ENCODE measurements at regions not wholly inside any gene's neighbourhood (a gene's known extent, or its start where the extent isn't known, plus 50 kb on each side); places are given as distances from the start of the nearest gene placed in this dataset.

DNA sequence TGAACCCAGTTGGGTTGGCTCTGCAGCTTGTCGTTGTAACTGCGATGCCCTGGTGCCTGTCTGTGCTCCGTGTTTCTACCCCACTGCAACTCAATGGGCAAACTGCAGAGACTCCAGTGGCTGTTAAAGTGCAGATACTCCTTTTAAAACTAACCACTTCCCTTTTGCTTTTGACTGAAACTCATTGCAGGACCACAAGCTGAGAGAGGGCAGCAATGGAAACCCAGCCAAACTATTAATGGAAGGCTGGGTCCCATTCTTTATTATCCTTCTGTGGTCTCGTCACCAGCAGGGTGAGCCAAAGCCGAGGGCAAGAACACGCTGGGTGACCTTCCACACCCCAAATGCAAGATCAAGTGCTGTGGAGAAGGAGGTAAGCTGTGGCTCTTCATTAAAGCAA is 910.4 kb downstream of the VRK1 start:
- DNase-seq (no peak), ATAC-seq (ENCODE audit: low read depth) (no peak)
- Histone ChIP-seq H4K8ac (ENCODE audit: low read depth in 2 of 2, low read length in 2 of 2) (no peak overlapping the region), H3K4me2 (ENCODE audit: low read depth, low read length) (no peak overlapping the region), H4K20me1 (ENCODE audit: insufficient read depth, low read length) (no peaks in the 10 kb centered on the region), H2BK5ac (ENCODE audit: low read depth, low read length, poor library complexity, severe bottlenecking) (no peak overlapping the region), H3K4ac (ENCODE audit: low read depth, low read length) (no peak overlapping the region), H2BK20ac (ENCODE audit: low read depth, low read length) (no peak overlapping the region), H3K18ac (ENCODE audit: low read depth, low read length) (no peak overlapping the region), H3K9ac (ENCODE audit: low read depth, low read length) (no peak overlapping the region), H3K4me3 (ENCODE audit: insufficient read depth, low read depth, low read length) (no peak overlapping the region), H3K27ac (ENCODE audit: insufficient read depth, low read length) (no peak overlapping the region), H3K9me1 (ENCODE audit: insufficient read depth, low read length) (no peaks in the 10 kb centered on the region), H3K56ac (ENCODE audit: extremely low read depth, insufficient read depth, low read length) (no peak overlapping the region), H2AK9ac (replicated peaks; ENCODE audit: low read depth, low read length, poor library complexity) (no peak overlapping the region), H2AK5ac (ENCODE audit: low read depth, low read length) (no peak overlapping the region), H4K5ac (ENCODE audit: low read depth, low read length) (no peak overlapping the region), H3K9me3 (ENCODE audit: control insufficient read depth, insufficient read depth, low read length) (peaks cover 27% of the 10 kb centered on the region), H3K23ac (ENCODE audit: low read depth, low read length) (no peak overlapping the region), H3K79me1 (ENCODE audit: low read depth in 1 of 2, low read length in 2 of 2) (no peaks in the 10 kb centered on the region), H3K4me1 (ENCODE audit: control insufficient read depth, insufficient read depth, low read length) (no peaks in the 10 kb centered on the region), H3K14ac (replicated peaks; ENCODE audit: low read depth, low read length) (no peak overlapping the region), H2BK120ac (ENCODE audit: low read depth, low read length) (no peak overlapping the region), H3K27me3 (ENCODE audit: control insufficient read depth, insufficient read depth, low read length) (no peaks in the 10 kb centered on the region), H4K91ac (ENCODE audit: insufficient read depth, low read depth, low read length) (no peak overlapping the region), H2BK15ac (ENCODE audit: low read depth, low read length) (no peak overlapping the region), H2AFZ (replicated peaks; ENCODE audit: low read length, poor library complexity) (no peak overlapping the region), H3K36me3 (ENCODE audit: control insufficient read depth, insufficient read depth, low read length) (no peaks in the 10 kb centered on the region)
- ChIA-PET CTCF (no interaction called here), POLR2A (ENCODE audit: unreplicated experiment) (no interaction called here)
- intact Hi-C loops (cut with micrococcal nuclease) (no loop called here), dilution Hi-C loops (cut with HindIII; ENCODE audit: low sequenced_read_pairs, unreplicated experiment) (no loop called here), in situ Hi-C loops (cut with MboI; ENCODE audit: low sequenced_read_pairs) (no loop called here)
- no peak for TF ChIP-seq RFX5 (IDR thresholded peaks at IDR 0.05; ENCODE audit: low read depth, low read length)
- no peak for TF ChIP-seq POLR2A (IDR thresholded peaks at IDR 0.05; ENCODE audit: low read depth, low read length)
- TF ChIP-seq, protein P1, sequence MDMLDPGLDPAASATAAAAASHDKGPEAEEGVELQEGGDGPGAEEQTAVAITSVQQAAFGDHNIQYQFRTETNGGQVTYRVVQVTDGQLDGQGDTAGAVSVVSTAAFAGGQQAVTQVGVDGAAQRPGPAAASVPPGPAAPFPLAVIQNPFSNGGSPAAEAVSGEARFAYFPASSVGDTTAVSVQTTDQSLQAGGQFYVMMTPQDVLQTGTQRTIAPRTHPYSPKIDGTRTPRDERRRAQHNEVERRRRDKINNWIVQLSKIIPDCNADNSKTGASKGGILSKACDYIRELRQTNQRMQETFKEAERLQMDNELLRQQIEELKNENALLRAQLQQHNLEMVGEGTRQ (IDR thresholded peaks at IDR 0.05; ENCODE audit: low read depth, low read length): no peak
- no peak for TF ChIP-seq MXI1 (IDR thresholded peaks at IDR 0.05; ENCODE audit: borderline replicate concordance, low read depth, low read length)
- TF ChIP-seq, protein P2, sequence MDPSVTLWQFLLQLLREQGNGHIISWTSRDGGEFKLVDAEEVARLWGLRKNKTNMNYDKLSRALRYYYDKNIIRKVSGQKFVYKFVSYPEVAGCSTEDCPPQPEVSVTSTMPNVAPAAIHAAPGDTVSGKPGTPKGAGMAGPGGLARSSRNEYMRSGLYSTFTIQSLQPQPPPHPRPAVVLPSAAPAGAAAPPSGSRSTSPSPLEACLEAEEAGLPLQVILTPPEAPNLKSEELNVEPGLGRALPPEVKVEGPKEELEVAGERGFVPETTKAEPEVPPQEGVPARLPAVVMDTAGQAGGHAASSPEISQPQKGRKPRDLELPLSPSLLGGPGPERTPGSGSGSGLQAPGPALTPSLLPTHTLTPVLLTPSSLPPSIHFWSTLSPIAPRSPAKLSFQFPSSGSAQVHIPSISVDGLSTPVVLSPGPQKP (IDR thresholded peaks at IDR 0.05; ENCODE audit: borderline replicate concordance, low read depth, low read length): no peak
- TF ChIP-seq NFE2L2 (IDR thresholded peaks at IDR 0.05; ENCODE audit: low read depth, low read length): no peak
- TF ChIP-seq RCOR1 (IDR thresholded peaks at IDR 0.05; ENCODE audit: insufficient replicate concordance, low read length): no peak
- TF ChIP-seq SMC3 (IDR thresholded peaks at IDR 0.05; ENCODE audit: low read depth, low read length): no peak
- no TSS peak for BruUV-seq (replicated peaks)
- WGBS, 2 experiments (ENCODE audit: extremely low coverage in 2 of 2, insufficient read length in 1 of 2): no CpG with 5 or more reads among the region's 6 CpGs

Data from IMR-90 (cell line).